Skeletal muscle satellite cell (primary cell): ENCODE measurements at regions not wholly inside any gene's neighbourhood (a gene's known extent, or its start where the extent isn't known, plus 50 kb on each side); places are given as distances from the start of the nearest gene placed in this dataset.

ENCODE experiments used
- H3K27me3 ChIP-seq: 2 replicates; pipeline ENCODE4 v1.7.0; 2013; ENCODE audit warnings: low read length; ENCODE audit not compliant: control insufficient read depth, insufficient read depth
- H3K36me3 ChIP-seq: 2 replicates; pipeline ENCODE4 v1.7.0; 2013; ENCODE audit warnings: mild to moderate bottlenecking, control low read depth, low read length; ENCODE audit not compliant: insufficient read depth
- H3K4me1 ChIP-seq: 2 replicates; pipeline ENCODE4 v1.7.0; 2013; ENCODE audit warnings: low read length; ENCODE audit not compliant: control insufficient read depth, insufficient read depth
- H3K4me2 ChIP-seq: 2 replicates; pipeline ENCODE4 v1.7.0; 2013; ENCODE audit warnings: mild to moderate bottlenecking, low read length
- H3K4me3 ChIP-seq: 2 replicates; pipeline ENCODE4 v1.7.0; 2013; ENCODE audit warnings: low read length
- H3K9ac ChIP-seq: 2 replicates; pipeline ENCODE4 v1.7.0; 2013; ENCODE audit warnings: mild to moderate bottlenecking, low read depth, low read length, moderate library complexity
- H3K9me3 ChIP-seq: replicated peaks from 2 replicates; pipeline ENCODE4 v1.7.0; 2013; ENCODE audit warnings: mild to moderate bottlenecking, control low read depth, low read length

GRCh38 chr4:10761903-10762302, 77.3 kb upstream of the CLNK start:
- no peak overlapping the region for H3K9ac ChIP-seq
- H3K27me3 ChIP-seq = no peaks in the 10 kb centered on the region
- H3K4me2 ChIP-seq = peak overlapping the region; percentile 57
- H3K4me3 ChIP-seq = no peak overlapping the region
- H3K9me3 ChIP-seq = no peaks in the 10 kb centered on the region
- H3K36me3 ChIP-seq = no peaks in the 10 kb centered on the region
- peaks cover 21% of the 10 kb centered on the region for H3K4me1 ChIP-seq

DNA sequence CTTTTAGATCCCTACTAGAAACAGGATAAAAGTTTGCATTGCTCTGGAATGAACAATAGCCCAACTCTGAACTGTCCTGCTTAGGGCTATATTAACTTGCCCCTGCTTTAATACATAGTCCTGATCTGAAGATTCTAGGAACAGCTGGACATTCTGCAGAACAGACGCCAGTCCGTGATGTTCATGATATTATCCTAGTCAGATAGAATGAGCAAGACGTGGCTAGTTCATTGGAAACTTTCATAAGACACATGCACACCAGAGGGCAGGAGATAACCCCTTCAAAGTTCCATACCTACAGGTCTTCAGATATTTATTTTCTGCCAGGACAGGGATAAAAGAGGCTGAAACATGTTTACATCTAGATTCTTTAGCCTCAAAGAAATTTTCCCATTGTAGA, 75.5 kb upstream of the CLNK start:
- Histone ChIP-seq H3K4me2 (no peak overlapping the region), H3K9ac (no peak overlapping the region)

GRCh38 chr4:10758906-10759305, 74.3 kb upstream of the CLNK start:
- Histone ChIP-seq H3K4me2 (no peak overlapping the region), H3K9ac (no peak overlapping the region), H3K9me3 (no peaks in the 10 kb centered on the region), H3K36me3 (no peaks in the 10 kb centered on the region), H3K27me3 (no peaks in the 10 kb centered on the region), H3K4me3 (no peak overlapping the region), H3K4me1 (peaks cover 21% of the 10 kb centered on the region)

More for the DNA sequence above, 75.5 kb upstream of the CLNK start:
- Histone ChIP-seq H3K4me1 (peaks cover 21% of the 10 kb centered on the region), H3K4me3 (no peak overlapping the region), H3K9me3 (no peaks in the 10 kb centered on the region), H3K27me3 (no peaks in the 10 kb centered on the region), H3K36me3 (no peaks in the 10 kb centered on the region)

- H3K9ac ChIP-seq = no peak overlapping the region
- no peak overlapping the region for H3K4me2 ChIP-seq
- no peaks in the 10 kb centered on the region for H3K36me3 ChIP-seq
- H3K27me3 ChIP-seq = no peaks in the 10 kb centered on the region
- no peaks in the 10 kb centered on the region for H3K9me3 ChIP-seq
- H3K4me1 ChIP-seq = no peaks in the 10 kb centered on the region
- H3K4me3 ChIP-seq = no peak overlapping the region
These were observed 69.4 kb upstream of the CLNK start for GRCh38 chr4:10753856-10754402.

- H3K9me3 ChIP-seq = no peaks in the 10 kb centered on the region
- H3K36me3 ChIP-seq = no peaks in the 10 kb centered on the region
- no peaks in the 10 kb centered on the region for H3K4me1 ChIP-seq
- H3K9ac ChIP-seq = no peak overlapping the region
- no peak overlapping the region for H3K4me3 ChIP-seq
- no peaks in the 10 kb centered on the region for H3K27me3 ChIP-seq
- H3K4me2 ChIP-seq = no peak overlapping the region
These were observed 68.8 kb upstream of the CLNK start for GRCh38 chr4:10753336-10753735.

DNA sequence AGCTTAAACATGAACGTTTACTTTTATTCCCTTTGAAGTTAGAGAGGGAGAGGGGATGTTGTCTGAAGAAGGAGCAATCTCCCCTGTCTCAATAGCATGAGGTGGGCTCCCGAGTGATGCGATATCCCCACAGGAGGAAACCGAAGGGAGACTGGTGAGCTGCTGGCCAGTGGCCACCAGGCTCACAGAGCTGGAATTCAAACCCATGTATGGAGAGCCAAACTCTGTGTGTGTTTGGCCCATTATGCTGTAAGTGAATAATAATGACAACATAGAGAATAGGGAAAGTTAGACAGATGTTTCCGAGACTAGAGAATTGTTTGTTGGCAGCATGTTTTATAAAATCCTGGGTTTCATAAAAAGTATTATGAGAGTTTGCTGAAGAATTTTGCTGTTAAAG, 66.1 kb upstream of the CLNK start:
- H3K9me3 ChIP-seq = no peaks in the 10 kb centered on the region
- H3K4me2 ChIP-seq = no peak overlapping the region

GRCh38 chr4:10747186-10747585, 62.6 kb upstream of the CLNK start:
- Histone ChIP-seq H3K9me3 (no peaks in the 10 kb centered on the region), H3K4me3 (no peak overlapping the region), H3K36me3 (no peaks in the 10 kb centered on the region), H3K4me1 (peaks cover 14% of the 10 kb centered on the region), H3K9ac (peak overlapping the region; percentile 31), H3K27me3 (no peaks in the 10 kb centered on the region), H3K4me2 (peak overlapping the region; percentile 5)

More for the DNA sequence above, 66.1 kb upstream of the CLNK start:
- no peak overlapping the region for H3K9ac ChIP-seq
- no peaks in the 10 kb centered on the region for H3K27me3 ChIP-seq
- H3K4me1 ChIP-seq = peaks cover 14% of the 10 kb centered on the region
- no peaks in the 10 kb centered on the region for H3K36me3 ChIP-seq
- no peak overlapping the region for H3K4me3 ChIP-seq

- no peaks in the 10 kb centered on the region for H3K36me3 ChIP-seq
- peak overlapping the region; percentile 31 for H3K9ac ChIP-seq
- H3K4me3 ChIP-seq = no peak overlapping the region
- H3K9me3 ChIP-seq = no peaks in the 10 kb centered on the region
- no peak overlapping the region for H3K4me2 ChIP-seq
- peaks cover 17% of the 10 kb centered on the region for H3K4me1 ChIP-seq
- H3K27me3 ChIP-seq = no peaks in the 10 kb centered on the region
These were observed 62.0 kb upstream of the CLNK start for GRCh38 chr4:10746371-10747171.

DNA sequence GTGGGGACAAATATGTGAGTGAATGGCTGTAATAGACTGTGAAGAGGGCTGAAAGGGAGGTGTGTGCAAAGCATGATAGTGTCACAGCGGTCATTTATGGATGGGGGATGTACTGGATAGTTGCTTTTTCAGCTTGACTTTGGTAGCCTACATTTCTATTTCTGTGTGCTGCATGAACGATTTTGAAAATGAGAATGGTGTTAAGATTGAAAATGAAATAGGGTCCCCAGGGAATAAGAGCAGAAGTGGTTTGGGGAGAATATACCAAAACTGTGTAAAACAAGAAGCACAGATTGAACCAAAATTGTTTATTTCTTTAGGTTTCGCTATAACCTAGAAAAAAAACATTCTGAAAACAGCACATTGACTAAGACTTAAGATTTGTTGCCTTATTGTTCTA, 58.8 kb upstream of the CLNK start:
- Histone ChIP-seq H3K27me3 (no peaks in the 10 kb centered on the region), H3K4me2 (no peak overlapping the region), H3K4me1 (peaks cover 30% of the 10 kb centered on the region), H3K36me3 (no peaks in the 10 kb centered on the region), H3K9me3 (no peaks in the 10 kb centered on the region), H3K4me3 (no peak overlapping the region), H3K9ac (no peak overlapping the region)

- no peaks in the 10 kb centered on the region for H3K9me3 ChIP-seq
These were observed 57.6 kb upstream of the CLNK start for GRCh38 chr4:10741961-10742699.

DNA sequence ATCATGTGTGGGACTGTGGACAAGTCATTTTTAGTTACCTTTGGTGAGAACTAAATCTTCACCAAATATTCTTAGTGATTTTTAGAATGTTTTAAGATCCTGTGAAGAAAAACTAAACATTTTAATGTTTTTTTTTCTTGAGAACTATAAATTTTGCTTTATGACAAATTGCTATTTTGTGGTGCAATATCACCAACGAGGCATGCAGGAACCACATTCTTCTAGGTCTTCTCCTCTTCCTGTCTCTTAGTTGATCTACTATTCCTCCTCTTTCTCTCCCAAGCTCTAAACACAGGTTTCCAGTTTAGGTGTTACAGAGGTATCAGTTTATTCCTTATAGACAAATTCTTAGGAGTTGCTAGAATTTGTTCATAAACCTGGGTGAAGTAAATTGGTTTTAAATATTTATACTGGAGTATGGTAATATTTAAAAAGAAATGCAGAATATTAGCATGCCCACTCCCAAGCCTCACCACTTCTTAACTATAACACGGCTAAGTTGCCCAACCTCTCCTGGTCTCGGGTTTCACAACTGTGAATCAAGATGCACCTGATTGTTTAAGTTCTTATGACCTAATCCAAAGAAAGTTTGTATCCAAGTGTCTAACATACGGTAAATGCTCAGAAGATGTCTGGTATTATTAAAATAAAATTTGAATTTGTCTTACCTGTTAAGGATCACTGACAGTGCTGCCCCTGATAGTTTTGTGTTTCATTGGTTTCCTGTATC, 56.5 kb upstream of the CLNK start:
- Histone ChIP-seq H3K9me3 (no peaks in the 10 kb centered on the region), H3K4me2 (peak overlapping the region; percentile 33), H3K36me3 (no peaks in the 10 kb centered on the region), H3K4me1 (peaks cover 18% of the 10 kb centered on the region), H3K9ac (no peak overlapping the region), H3K4me3 (no peak overlapping the region), H3K27me3 (no peaks in the 10 kb centered on the region)

More at GRCh38 chr4:10741961-10742699, 57.6 kb upstream of the CLNK start:
- Histone ChIP-seq H3K4me1 (peaks cover 28% of the 10 kb centered on the region), H3K4me2 (no peak overlapping the region), H3K27me3 (no peaks in the 10 kb centered on the region), H3K4me3 (no peak overlapping the region), H3K9ac (no peak overlapping the region), H3K36me3 (no peaks in the 10 kb centered on the region)
